GM19455 (cell line): ENCODE measurements at regions not wholly inside any gene's neighbourhood (a gene's known extent, or its start where the extent isn't known, plus 50 kb on each side); places are given as distances from the start of the nearest gene placed in this dataset.
"Not testable (repeated sequence)": the region's sequence is repeated elsewhere in the genome, so short reads cannot be mapped to it uniquely, and the experiment has no call there.

Experiments used
- ATAC-seq: cut with Tn5 transposase; IDR thresholded peaks from one replicate; pipeline ENCODE4 v1.9.1; 2021; ENCODE audit not compliant: unreplicated experiment

DNA sequence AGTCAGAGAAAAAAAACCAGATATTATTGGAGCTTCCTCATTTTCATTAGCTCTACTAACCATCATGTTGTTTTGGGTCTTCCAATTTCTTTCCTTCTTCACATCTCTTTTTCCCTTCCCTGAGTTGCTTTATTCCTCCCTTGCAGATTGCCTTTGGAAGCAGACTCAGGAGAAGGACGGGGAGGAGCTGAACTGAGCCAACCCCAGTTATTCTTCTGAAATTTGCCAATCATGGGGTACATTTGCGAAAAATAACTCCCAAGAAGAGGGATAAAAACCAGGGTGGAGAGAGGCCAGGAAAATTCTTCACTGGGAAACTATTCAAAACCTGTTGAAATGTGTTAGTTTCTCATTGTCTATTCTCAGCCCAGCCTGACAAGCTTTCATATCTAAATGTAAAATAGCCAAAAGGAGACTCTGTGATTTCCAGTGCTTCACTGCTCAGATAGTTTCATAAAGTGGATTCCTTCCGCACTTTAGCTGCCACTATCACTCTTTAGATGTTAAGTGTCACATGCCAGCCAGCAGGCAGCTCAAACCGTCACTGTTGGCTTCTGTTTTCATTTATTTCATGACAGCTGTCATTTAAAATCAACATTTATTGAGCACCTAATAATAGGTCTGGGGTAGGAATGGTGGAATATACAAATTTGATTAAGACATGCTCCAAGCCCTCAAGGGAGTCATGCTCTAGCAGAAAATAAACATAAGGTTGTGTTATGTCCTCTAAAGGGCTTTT is 204.5 kb downstream of the SREK1 start:
- no peak for ATAC-seq

DNA sequence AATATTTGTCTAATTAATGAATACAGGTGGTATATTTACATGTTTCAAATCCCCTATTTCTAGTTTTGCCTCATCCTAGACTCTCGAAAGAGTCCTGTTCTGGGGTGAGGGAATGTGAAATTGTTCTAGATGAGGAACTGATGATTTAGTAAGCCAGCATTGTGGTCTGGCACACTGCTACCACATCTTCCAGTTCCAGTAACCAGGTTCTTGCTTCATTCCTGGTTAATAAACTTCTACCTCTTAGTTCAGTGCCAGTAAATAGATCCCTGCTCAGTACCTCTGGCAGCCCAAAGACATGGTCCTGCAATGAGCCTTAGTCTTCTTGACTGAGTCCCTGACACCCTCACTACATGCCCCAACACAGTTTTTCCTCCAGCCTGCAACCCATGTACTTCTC is 207.7 kb downstream of the SREK1 start:
- ATAC-seq = no peak

DNA sequence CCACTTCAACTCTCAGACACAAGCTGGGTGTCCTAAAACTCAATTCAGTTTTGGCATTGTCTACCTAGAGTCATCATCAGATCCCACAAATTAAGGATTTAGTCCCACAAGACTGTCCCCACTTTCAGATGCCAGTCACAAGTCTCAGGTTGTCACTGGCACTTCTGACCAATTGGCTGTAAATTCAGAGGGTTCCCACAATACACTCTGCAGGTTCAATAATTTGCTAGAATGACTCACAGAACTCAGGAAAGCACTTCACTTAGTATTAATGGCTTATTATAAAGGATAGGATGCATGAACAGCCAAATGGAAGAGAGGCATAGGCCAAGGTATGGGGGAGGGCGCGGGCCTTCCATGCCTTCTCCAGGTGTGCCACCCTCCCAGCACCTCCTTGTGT is 209.1 kb downstream of the SREK1 start:
- ATAC-seq = no peak

DNA sequence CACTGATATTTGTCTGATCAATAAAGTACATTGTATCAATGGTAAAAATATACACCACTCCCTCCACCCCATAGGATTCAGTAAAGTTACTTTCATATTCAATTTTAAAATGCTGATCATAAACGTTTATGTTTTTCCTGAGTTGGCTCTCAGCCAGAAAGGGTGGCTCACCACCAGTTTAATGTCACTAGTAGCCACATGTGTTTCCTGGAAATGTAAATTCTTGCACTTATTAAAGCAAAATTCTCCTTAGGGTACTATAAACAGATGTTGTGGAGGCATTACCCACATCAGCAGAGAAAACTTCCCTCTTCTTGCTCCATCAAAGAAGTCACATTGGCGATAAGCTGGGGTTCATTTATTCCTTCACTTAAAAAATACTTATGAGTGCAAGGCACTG is 210.3 kb downstream of the SREK1 start:
- ATAC-seq = no peak

DNA sequence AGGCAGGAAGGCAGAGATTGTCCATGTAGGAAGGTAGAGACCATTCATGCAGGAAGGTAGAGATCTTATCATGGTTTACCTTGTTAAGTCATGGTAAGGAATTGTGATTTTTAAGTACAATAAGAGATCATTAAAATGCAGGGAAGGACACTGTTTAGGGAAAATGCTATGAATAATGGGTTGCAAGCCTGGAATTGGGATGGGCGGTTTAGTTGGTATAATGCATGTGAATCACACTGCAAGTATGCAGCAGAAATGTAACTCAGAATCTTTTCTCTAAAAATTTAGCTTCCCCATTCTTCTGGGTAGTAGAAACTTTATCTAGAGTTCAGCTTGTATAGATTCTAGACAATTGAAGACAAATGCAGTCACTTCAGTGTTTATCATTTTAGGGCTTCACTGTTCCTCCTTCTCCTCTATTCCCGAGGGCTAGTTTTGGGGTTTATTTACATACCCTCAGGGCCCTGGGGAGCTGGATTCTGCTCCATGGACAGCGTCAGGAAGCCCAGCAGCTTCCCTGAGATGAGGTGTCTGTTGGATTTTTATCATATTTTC is 212.0 kb downstream of the SREK1 start:
- no peak for ATAC-seq

DNA sequence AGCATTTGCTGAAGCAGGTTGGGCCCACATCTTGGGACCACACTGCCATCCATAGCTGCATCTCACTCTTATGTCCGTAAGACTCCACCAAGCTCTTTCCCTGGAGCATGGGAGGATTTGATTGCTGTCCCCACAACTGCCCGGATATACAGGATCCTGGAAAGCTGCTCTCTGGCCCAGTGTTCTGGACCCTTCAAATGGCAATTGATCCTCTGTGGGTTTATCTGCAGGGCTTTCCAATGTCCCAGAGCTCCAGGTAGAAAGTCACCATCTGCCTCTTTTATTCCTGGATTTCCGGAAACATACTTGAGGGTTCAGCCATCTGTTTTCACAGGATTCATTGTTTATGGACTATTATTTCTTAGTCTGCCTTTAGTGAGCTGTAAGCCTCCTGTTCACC is 214.6 kb downstream of the SREK1 start:
- no peak for ATAC-seq

DNA sequence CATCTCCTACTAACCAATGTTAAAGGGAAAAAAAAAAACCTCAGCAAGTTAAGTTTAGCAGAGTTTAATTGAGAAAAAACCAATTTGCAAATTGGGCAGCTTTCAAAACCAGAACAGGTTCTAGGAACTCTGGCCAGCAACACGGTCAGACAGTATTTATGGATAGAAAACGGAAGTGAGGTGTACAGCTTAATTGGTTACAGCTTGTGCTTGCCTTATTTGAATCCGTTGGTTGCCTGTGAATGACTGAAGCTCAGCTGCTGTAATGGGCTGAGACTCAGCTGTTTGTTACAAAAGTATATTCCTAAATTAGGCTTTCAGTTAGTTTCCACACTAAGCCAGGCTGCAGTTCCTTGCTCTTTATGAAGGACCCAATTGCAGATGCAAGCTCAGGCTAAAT is 217.0 kb downstream of the SREK1 start:
- ATAC-seq = no peak

DNA sequence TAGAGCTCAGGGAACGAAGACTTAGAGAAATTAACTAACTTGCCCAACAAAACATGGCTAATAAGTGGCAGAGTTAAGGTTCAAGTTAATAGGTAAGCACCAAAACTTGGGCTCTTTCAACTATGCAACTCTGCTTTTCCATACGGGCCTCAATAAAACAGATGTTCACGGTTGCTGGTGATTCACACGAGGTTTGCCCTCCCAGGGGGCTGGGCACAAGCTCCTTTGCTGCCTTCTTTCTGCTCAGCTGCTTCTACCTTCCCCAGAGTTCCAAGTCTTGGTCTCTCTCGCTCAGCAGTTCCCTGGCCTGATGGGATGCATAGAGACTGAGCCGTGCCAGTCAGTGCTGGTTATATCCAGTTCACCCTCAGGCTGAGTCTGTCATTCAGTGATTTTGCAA is 217.9 kb downstream of the SREK1 start:
- no peak for ATAC-seq

DNA sequence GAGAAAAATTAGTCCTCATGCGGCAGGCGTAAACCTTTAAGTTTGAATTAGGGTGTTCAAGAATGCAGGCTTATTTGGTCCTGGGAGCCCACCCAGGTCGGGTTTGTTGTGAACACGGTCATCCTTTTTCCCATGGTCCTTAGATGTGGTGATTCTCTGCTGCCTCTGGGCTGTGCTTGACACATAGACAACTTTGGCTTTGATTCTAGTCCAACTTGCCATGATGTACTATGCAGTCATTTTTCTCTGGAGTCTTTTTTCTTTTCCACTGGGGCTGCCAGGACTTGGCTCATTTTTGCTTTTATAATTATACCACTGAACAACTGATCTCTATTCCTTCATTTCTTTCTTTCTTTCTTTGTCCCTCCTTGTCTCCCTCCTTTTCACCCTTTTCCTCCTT is 218.6 kb downstream of the SREK1 start:
- ATAC-seq = no peak

DNA sequence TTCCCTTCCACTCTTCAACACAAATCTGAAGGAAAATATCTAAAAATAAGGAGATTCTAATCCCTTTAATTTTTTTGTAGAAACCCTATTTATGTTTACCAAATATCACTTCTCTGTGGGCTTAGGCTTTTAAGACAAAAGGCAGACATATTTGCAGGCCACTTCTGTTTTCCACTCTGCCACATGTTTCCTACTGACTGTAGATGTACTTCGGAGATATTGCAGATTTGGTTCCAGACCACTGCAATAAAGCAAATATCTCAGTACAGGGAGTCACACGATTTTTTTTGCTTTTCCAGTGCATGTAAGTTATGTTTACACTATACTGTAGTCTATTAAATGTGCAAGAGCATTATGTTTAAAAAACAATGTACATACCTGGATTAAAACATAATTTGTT is 219.0 kb downstream of the SREK1 start:
- no peak for ATAC-seq

DNA sequence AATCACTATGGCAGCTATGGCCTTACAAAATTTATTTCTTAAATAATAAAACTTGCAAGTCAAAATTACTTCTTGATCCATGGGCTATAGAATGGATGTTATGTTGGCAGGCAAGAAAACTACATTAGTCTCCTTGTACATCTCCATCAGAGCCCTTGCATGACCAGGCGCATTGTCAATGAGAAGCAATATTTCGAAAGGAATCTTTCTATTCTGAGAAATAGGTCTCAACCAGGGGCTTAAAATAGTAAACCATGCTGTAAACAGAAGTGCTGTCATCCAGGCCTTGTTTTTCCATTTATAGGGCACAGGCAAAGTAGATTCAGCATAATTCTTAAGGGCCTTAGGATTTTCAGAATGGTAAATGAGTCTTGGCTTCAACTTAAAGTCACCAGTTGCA is 220.1 kb downstream of the SREK1 start:
- no peak for ATAC-seq

DNA sequence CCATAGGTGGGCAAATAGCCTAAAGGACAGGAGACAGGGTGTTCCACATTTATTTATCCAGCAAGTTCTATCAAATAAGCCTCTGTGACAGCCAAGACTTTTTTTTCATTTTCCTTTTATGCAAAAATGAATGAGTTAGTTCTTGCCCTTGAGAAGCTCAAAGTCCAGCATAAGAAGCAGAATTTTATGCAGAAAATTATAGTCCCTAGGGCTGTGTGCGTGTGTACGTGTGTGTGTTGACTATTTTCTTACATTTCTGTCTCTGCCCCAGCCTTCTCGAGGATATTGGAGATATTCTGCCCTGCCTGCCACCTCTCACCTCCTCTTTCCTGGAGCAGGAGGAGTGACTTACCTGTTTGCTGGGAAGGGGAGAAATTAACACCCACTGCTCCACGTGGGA is 221.9 kb downstream of the SREK1 start:
- no peak for ATAC-seq

DNA sequence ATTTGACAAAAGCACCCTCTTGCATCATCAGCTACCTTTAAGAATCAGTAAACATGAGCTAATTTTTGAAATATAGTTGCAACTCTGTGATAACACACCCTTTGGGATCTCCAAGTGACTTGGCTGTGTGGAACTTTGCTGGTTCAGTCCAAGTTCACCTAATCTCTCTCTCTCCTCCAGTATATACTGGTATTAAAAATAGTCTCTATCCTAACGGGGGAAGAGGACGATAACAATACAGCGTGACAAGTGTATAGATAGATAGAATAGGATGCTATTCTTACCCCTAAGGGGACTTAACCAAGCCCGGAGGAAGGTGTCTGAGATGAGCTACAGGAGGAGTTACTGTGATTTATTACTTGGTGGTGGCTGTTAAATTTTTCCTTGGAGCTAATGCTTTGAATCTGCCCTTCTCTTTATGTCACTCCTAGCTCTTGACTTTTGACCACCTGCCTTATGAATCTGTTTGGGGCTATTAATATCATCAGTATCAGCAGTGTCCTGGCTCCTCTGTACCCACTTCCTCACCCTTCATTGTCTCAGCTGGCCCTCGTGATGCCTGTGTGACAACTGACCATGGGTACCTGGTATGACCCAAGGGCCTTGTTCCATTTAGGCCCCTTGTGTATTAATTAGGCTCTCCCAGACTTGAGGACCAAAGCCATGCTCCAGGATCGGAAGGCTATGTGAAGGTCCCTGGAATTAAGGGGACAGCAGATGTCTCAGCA is 223.9 kb downstream of the SREK1 start:
- no peak for ATAC-seq

DNA sequence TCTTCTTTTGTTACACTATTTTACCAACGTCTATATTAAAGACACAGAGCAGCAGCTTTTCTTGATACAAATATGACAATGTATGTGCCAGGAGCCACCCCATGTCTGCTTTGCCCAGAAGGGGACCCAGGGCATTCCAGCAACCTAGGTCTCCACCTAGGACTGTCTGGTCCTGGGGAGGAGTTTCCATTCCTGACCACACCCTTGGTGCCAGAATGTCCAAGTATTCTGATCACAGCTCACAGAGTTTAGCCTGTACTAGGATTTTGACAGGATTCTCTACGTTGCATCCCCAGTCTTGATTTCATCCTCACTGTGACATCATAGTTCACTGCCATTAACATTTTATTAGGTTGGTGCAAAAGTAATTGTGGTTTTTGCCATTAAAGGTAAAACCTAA is 224.7 kb downstream of the SREK1 start:
- no peak for ATAC-seq

DNA sequence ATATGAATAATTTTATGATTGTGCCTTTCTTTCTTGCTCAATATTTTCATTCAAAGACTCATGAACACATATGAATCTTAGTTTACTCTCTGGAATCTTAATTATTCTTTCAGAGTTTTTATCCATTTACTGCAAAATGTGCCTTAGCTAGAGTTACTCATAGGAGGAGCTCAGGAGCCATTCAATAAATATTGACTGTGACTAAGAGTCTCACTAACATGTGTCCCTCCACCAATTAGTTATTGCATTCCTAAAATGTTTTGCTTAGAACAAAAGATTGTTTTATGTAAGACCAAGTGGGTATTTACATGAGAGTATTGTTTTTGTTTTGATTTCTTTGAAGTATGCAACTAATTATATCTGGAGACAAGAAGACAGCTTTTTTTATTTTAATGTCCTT is 218.4 kb upstream of the MAST4 start:
- no peak for ATAC-seq

DNA sequence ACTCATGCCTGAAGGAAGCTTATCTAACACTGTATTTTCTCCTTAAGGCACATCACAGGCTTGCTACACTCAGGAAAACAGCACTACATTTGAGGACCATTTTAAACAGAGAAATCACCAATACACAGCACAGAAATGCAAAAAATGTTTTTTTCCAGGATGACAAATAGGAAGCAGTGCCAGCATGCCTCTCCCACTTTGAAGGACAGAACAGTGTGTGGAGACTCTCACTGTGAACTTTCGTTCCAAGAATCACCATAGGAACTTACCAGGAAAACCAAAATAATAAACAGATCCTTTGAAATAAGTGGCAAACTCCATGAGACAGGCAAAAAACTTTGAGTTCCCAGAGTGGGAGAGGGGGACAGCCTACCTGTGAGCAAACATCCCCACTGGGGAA is 217.8 kb upstream of the MAST4 start:
- no peak for ATAC-seq

DNA sequence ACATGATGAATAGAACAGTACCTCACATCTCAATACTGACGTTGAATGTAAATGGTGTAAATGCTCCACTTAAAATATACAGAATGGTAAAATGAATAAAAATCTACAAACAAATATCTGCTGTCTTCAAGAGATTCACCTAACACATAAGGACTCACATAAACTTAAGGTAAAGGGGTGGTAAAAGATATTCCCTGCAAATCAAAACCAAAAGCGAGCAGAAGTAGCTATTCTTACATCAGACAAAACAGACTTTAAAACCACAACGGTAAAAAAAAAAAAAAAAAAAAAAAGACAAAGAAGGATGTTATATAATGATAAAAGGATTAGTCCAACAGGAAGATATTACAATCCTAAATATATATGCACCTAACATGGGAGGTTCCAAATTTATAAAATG is 214.0 kb upstream of the MAST4 start:
- ATAC-seq = no peak

DNA sequence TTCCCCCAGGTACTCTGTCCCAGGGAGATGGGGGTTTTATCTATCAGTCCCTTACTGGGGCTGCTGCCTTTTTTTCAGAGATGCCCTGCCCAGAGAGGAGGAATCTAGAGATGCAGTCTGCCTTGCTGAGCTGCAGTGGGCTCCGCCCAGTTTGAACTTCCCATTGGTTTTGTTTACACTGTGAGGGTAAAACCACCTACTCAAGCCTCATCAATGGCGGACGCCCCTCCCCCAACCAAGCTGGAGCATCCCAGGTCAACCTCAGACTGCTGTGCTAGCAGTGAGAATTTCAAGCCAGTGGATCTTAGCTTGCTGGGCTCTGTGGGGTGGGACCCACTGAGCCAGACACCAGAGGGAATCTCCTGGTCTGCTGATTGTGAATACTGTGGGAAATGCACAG is 191.0 kb upstream of the MAST4 start:
- ATAC-seq = not testable (repeated sequence)

DNA sequence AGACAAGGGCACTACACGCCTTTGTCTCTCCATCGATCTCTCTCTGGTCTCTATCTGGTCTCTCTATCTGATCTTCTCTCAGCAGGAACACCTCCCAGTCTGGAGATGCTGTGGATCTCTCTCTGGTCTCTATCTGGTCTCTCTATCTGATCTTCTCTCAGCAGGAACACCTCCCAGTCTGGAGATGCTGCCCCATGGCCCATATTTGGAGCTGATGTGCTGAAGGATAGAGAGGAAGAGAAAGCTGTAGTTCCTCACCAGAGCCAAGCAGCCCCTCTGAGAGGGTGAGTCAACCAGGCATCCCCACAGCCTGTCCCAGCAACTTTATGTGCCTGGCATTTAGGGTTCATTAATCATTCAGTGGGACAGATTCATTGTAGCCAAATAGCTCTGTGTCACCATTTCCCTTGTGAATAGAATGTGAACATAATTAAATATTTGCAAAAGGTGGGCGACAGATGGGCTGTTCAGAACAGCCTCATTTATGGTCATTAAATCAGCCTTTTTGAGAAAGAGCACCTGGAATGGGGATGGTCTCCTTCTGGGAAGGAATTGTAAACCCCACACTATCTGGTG is 189.3 kb upstream of the MAST4 start:
- no peak for ATAC-seq

DNA sequence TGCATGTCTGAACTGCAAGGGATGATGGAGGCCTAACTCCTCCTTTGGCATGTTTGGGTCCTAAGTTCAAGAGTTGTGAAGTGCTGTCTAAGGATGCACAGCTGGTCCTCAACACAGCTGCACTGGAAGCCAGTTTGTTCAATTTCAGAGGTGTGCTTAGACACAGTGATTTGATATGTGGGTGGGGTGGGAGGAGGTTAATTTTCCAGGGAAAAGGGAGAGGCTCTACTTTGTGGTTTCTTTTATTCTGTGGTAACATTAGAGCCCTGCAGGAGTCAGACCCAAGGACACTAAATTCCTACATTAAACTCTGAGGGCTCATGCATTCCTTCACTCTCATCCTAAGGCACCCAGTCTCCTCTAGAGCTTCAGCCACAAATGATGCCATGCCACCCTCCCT is 188.4 kb upstream of the MAST4 start:
- no peak for ATAC-seq

DNA sequence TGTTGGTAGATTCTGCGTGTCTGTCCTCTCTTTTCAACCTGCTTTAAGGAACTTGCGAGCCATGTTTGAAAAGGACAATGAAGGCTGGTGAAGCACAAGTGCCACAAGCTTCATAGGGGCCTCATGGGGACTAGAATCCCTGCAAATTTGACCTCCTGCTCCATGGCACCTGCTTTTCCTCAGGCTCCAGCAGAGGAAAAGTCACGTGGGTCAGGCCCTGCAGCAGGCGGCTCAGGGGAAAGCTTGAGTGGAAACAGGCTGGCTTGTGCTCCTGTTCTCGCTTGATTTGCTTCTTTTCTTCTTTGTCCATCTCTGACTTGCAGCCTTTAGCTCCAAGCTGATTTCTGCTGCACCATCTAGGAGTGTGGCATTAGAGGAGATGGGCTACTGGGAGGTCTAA is 187.6 kb upstream of the MAST4 start:
- no peak for ATAC-seq

DNA sequence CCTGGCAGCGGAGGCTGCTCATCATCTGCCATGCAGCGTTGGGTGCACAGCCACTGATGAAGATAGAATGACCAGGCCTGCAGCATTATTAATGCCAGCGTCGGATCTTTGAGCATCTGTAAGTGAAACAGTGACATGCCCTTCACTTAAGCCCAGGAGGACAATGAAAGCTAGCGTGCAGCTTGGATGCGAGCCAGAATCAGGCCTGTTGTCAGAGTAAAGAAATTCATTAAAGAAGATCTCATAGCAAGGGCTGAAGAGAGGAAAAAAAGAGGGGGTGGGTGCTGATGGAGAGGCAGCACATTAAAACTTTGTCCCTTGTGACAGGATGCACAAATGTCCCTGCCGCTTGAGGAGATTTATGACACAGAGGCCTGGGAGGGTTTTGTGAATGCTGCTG is 186.1 kb upstream of the MAST4 start:
- ATAC-seq = no peak
